SK-N-SH (cell line): ENCODE measurements at regions not wholly inside any gene's neighbourhood (a gene's known extent, or its start where the extent isn't known, plus 50 kb on each side); places are given as distances from the start of the nearest gene placed in this dataset.

ENCODE experiments used
- CHD2 ChIP-seq: fragments of 150-350 bp; IDR thresholded peaks from 2 replicates; pipeline ENCODE4 v1.6.1; 2018; ENCODE audit warnings: low read length; ENCODE audit not compliant: partially characterized antibody
- CTCF ChIP-seq: fragments of 200-600 bp; sonication (generic); IDR thresholded peaks from 2 replicates; pipeline ENCODE4 v1.6.1; 2017; ENCODE audit warnings: antibody characterized with exemption, mild to moderate bottlenecking, moderate library complexity
- EP300 ChIP-seq, 2 experiments: IDR thresholded peaks; 2 replicates each; pipeline versions ENCODE4 v1.4.0 to v1.6.1; 2012; ENCODE audit warnings: borderline replicate concordance in 1 of 2, low read depth in 1 of 2, low read length in 1 of 2
- EZH2phosphoT487 ChIP-seq: fragments of 200-600 bp; sonication (generic); IDR thresholded peaks from 2 replicates; pipeline ENCODE4 v1.6.1; 2017; ENCODE audit warnings: low read depth, mixed run types, mild to moderate bottlenecking, antibody characterized with exemption, moderate library complexity, borderline replicate concordance
- GABPA ChIP-seq: IDR thresholded peaks from 2 replicates; pipeline ENCODE4 v1.4.0; 2012; ENCODE audit warnings: low read depth, mild to moderate bottlenecking
- MAX ChIP-seq: IDR thresholded peaks from 2 replicates; pipeline ENCODE4 v1.4.0; 2012; ENCODE audit warnings: low read depth
- POLR2AphosphoS5 ChIP-seq: IDR thresholded peaks from 2 replicates; pipeline ENCODE4 v1.6.1; 2012; ENCODE audit warnings: low read depth, low read length
- RCOR1 ChIP-seq: fragments of 150-350 bp; IDR thresholded peaks from 2 replicates; pipeline ENCODE4 v1.6.1; 2017; ENCODE audit warnings: antibody characterized with exemption, low read length
- RFX5 ChIP-seq: IDR thresholded peaks from 2 replicates; pipeline ENCODE4 v1.6.1; 2012; ENCODE audit warnings: mild to moderate bottlenecking, improper control_type of control experiment, low read length
- RXRA ChIP-seq: IDR thresholded peaks from 2 replicates; pipeline ENCODE4 v1.4.0; 2012; ENCODE audit warnings: low read depth, mild to moderate bottlenecking, borderline replicate concordance
- TCF12 ChIP-seq: IDR thresholded peaks from 2 replicates; pipeline ENCODE4 v1.4.0; 2012

GRCh38 chr5:116883875-116884274 lies 309.3 kb upstream of the SEMA6A start:
- TF ChIP-seq CTCF = no peak
- TF ChIP-seq MAX = no peak
- TF ChIP-seq CHD2 = no peak
- no peak for TF ChIP-seq POLR2AphosphoS5
- TF ChIP-seq GABPA = no peak
- no peak for TF ChIP-seq RFX5
- no peak for TF ChIP-seq EZH2phosphoT487
- TF ChIP-seq TCF12 = no peak
- TF ChIP-seq RXRA = no peak
- no peak for TF ChIP-seq EP300 (IDR thresholded peaks at IDR 0.05; ENCODE audit: borderline replicate concordance in 1 of 2, low read depth in 1 of 2, low read length in 1 of 2)
- no peak for TF ChIP-seq RCOR1
